ENCODE measurements at regions not wholly inside any gene's neighbourhood (a gene's known extent, or its start where the extent isn't known, plus 50 kb on each side); places are given as distances from the start of the nearest gene placed in this dataset.

GRCh38 chr2:75390169-75390568 is 170.6 kb downstream of the EVA1A start:
- TF ChIP-seq, protein P1, sequence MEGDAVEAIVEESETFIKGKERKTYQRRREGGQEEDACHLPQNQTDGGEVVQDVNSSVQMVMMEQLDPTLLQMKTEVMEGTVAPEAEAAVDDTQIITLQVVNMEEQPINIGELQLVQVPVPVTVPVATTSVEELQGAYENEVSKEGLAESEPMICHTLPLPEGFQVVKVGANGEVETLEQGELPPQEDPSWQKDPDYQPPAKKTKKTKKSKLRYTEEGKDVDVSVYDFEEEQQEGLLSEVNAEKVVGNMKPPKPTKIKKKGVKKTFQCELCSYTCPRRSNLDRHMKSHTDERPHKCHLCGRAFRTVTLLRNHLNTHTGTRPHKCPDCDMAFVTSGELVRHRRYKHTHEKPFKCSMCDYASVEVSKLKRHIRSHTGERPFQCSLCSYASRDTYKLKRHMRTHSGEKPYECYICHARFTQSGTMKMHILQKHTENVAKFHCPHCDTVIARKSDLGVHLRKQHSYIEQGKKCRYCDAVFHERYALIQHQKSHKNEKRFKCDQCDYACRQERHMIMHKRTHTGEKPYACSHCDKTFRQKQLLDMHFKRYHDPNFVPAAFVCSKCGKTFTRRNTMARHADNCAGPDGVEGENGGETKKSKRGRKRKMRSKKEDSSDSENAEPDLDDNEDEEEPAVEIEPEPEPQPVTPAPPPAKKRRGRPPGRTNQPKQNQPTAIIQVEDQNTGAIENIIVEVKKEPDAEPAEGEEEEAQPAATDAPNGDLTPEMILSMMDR (IDR thresholded peaks at IDR 0.05) = no peak
- TF ChIP-seq POLR2A (IDR thresholded peaks at IDR 0.05) (no peak), POLR2AphosphoS5 (IDR thresholded peaks at IDR 0.05; ENCODE audit: insufficient read depth in 1 of 2, low read depth in 1 of 2) (no peak)

All from vagina (tissue), 2 donors.